ENCODE measurements at regions not wholly inside any gene's neighbourhood (a gene's known extent, or its start where the extent isn't known, plus 50 kb on each side); places are given as distances from the start of the nearest gene placed in this dataset.

DNA sequence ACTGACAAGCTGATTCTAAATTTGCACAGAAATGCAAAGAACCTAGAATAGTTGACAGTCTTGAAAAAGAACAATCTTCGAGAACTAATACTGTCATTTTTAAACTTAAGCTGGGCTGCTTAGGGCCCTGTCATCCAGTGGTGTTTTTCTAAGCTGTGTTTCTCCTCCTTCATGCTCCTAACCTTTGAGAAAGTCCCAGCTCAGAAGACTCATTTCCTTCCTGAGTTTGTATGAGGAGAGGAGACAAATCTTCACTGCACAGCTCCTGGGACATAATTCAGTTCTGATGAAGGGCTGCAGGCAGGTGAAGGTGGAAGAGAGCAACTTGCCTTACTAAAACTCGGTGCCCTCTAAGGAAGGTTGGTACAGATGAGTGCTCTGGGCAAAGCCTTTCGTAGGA, 109.5 kb upstream of the ANKRD55 start:
- DNase-seq = no peak

DNA sequence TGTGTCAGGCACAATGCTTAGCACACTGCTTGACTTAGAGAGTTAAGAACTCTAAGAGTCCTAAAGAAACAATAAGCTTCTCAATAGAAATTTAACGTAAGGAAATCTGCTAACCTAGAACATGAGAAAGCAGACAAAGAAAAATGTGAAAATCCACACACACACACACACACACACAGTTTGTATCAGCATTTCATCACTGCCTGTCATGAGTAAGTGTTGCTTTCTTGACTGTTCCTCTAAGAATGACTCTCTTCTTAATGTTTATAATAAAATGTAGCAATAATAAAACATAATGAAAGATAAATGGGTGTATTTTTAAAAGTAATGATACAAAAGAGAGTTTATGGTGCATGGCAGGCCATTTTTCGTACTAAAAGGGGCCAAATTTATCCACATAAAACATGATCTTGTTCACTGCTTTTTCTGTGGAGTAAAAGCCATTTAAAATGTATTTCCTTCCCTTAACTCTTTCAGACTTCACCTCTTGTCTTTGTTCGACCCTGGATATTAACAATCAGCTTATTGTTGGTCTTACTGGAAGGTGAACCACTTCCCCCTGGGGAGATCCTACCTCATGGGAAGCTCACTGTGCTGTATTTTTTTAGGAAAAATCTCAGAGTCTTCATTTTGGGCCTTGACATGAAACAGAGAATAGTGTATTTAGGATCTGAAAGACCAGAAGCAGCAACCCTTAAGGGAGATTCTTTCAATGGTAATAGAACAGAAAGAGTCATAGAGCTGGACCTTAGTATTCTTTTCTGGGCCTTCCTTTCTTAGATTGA, 107.3 kb upstream of the ANKRD55 start:
- no peak for DNase-seq

DNA sequence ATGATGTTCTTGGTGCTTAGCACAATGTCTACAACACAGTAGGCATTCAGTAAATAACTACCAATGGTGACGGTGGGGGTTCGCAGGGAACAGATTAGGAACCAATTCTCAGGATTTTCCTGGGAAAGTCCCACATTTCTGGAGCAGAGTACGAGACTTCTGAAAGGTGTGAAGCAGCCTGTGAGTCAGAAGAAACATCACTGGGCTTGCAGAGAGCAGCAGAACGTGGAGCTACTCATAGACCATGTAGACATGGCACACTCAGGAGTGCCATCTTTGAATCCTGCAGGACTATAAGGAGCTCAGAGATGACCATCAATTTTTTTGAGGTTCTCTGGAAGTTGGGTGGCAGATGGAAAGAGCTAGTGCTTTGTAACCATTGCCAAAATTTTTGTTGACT, 106.6 kb upstream of the ANKRD55 start:
- DNase-seq = no peak

DNA sequence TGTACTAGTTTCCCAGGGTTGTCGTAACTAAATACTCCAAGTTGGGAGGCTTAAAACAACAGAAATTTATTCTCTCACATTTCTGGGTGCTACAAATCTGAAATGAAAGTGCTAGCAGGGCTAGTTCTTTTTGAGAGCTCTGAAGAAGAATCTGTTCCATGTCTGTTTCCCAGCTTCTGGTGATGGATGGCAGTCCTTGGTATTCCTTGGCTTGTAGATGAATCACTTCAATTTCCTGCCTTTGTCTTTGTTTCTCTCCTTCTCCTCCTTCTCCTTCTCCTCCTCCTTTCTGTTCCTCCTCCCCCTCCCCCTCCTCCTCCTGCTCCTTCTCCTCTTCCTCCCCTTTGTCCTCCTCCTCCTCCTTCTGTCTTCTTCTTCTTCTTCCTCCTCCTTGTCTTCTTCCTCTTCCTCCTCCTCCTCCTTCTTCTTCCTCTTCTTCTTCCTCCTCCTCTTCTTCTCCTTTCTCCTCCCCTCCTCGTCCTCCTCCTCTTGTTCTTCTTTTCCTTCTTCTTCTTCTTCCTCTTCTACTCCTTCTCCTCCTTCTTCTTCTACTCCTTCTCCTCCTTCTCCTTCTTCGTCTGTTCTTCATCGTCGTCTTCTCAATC, 104.7 kb upstream of the ANKRD55 start:
- DNase-seq = no peak

DNA sequence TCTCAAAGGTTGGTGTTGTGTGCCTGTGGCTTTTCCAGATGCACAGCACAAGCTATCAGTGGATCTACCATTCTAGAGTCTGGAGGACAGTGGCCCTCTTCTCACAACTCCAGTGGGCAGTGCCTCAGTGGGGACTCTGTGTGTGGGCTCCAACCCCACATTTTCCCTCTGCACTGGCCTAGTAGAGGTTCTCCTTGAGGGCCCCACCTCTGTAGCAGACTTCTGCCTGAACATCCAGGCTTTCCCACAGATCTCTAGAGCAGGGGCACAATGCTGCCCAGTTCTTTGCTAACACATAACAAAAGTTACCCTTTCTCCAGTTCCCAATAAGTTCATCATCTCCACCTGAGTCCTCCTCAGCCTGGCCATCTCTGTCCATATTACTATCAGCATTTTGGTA, 102.1 kb upstream of the ANKRD55 start:
- DNase-seq = no peak

DNA sequence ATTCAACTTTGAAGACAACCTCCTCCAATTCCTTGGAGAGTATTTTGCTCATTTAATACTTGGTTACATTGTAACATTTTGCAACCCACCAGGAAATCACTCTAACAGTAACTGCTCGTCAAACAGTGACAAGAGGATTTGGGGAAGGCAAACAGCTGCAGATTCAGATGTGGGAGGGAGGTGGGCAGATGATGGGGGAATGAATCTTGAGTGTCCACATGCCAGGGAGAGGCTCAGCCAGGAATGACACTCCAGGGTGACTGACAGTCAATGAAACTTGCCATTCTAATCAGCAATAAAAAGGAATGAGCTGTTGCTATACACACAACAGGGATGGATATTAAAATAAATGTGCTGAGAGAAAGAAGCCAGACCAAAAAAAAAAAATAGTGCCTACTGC, 97.7 kb upstream of the ANKRD55 start:
- peak; percentile 31 to 66 for DNase-seq

DNA sequence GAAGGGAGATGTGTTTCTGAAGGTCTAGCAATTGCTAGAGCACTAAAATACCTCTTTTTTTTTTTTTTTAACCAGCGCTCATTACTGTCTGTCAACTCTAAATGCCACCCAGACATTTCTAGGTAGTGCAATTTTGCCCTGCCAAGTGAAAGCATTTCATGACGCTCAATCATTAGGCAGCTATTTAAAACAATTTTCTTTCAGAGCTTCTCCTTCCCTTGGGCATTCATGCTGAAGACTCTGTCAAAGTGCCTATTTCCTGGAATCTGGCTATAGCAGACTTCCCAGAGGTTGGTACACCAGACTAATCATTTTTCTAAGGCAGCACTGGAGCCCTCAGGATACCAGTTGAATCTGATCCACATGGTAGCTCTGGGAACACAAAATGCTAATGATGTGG, 97.0 kb upstream of the ANKRD55 start:
- DNase-seq = no peak

DNA sequence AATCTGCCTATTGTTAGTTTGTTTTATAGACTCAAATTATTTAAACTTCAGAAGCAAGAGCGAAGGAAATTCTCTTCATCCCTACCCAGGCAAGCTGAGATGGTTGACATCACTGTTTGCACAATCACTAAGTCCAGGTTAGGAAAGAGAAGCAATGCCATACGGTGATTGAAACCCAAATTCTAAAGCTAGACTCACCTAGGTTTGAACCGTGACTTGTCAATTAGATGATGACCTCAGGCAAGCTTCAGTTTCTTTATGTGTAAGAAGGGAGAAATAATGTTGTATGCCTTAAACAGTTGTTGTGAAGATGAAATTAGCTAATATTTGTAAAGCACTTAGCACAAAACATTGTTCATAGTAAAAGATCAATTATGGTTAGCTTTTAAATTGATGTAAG, 96.5 kb upstream of the ANKRD55 start:
- no peak for DNase-seq

DNA sequence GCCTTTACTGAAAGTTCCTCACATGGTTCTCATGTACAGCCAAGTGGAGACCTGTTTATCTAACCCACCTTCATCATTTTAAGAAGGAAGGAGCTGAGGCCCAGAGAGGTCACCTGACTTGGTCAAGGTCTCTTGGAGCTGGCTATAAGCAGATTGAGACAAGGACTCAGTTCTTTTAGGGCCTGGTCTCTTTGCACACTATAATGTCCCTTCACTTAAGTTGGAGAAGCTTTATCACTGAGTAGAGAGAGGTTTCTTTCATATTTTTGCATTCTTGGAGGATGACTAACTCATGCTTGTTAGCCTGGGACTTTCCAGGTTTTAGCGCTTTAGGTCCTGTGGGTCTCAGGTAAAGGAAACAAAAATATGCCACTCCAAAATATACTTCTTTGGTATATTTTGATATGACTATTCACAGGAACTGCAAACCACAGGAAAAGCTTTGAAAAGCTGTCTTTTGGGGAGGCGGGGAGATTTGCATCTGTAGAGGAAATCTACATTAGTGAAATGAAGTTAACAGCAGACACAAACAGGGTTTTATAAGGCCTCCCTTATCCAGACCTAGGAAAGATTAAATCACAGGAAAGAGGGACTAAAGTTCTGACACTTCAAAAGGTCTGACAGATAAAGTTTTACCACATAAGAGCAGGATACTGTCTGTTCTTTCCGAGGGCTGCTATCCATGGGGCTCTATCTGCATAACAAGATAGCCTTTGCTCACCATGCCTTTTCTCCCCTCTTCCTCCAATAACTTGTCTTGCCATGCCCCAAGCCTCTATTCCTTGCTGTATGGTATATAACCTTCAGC, 95.8 kb upstream of the ANKRD55 start:
- DNase-seq = no peak

DNA sequence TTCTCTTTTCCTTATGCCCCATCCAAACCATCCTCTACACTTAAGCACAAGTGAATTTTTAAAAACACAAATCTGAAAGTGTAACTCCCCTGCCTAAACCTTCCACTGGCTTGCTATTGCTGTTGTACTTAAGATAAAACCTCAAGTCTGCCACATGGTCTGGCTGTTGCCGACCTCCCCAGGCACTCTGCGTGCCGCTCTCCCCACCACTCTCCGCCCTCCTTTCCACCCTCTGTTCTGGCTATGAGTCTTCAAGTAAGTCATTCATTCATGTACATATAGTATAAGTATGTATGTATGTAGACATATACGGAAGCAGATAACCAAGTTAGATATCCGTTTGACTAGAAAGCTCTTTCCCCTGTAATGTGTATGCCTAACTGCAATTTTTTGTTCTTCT, 94.7 kb upstream of the ANKRD55 start:
- no peak for DNase-seq

DNA sequence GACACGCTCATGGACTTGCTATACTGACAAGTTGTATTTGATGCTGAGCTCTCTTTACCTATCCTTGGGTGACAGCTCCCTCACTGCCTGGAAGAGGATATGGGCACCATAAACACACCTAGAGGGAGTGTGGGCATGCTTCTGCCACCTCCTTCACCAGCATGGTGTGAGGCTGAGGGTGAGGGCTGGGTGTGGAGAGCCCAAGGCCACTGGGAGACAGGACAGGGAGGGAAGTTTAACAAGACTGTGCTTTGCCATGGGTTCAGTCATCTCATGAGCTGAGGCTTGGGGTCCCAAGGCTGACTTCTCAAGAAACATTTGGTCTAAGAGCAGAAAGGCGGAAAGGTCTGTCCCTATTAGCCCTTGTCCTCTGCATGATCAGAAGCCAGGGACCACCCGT, 93.6 kb upstream of the ANKRD55 start:
- DNase-seq = no peak

DNA sequence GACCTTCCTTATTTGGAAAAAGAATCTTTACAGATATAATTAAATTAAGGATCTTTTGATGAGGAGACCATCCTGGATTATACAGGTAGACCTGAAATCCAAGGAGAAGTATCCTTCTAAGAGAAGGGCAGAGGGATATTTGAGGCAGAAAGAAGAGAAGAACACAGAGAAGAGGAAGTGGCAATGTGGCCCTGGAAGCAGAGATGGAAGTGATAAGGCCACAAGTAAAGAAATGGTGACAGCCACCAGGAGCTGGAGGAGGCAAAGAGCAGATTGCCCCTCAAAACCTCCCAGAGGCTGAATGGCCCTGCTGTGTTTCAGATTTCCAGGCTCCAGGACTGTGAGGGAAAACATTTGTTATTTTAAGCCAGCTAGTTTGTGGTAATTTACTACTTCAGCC, 93.0 kb upstream of the ANKRD55 start:
- DNase-seq = no peak

DNA sequence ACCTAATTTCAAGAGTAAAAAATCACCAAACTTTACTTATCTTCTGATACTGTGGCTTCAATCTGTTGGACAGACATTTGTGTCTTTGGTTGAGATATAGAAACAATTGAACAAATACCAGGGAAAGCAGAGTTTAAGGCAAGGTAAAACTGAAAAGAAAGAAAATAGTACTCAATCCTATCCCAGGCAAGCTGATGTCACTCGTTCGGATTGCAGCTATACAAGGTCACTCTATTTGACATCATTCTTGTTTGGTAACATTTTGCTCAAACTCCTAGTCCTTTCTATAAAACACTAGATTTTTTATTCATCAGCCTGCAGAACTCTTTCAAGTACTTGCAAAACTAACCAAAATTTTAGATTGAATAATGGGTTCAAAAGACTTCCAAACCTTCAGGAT, 91.9 kb upstream of the ANKRD55 start:
- no peak for DNase-seq

DNA sequence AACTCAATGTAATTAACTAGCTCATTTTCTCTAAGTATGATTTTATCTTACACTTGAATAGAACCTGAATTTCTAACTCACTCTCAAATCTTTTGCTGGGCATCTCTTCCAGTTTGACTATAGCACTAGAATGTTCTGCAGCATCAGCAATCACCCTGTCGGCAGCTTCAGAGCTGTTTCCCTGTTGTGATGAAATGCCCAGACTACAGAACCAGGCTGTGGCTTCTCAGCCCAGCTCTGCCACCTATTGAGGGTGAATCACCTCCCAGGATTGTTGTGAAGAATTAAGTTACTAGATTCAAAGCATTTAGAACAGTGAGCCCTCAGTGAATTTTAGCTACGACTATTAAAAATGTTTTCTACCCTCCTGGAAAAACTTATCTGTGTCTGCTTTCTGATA, 90.4 kb upstream of the ANKRD55 start:
- peak; percentile 3 to 32 for DNase-seq

DNA sequence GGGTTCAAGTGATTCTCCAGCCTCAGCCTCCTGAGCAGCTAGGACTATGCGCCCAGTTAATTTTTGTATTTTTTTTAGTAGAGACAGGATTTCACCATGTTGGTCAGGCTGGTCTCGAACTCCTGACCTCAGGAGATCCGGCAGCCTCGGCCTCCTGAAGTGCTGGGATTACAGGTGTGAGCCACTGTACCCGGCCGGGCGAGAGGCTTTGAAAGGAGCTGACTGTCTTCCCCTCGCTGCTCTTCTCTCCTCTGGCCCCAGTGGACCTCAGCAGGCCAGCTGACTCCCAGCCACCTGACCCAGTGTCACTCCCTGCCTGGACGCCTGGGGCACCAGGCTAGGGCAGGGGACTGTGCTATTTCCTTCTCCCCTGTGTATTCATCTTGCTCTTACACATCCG, 89.5 kb upstream of the ANKRD55 start:
- DNase-seq = no peak

DNA sequence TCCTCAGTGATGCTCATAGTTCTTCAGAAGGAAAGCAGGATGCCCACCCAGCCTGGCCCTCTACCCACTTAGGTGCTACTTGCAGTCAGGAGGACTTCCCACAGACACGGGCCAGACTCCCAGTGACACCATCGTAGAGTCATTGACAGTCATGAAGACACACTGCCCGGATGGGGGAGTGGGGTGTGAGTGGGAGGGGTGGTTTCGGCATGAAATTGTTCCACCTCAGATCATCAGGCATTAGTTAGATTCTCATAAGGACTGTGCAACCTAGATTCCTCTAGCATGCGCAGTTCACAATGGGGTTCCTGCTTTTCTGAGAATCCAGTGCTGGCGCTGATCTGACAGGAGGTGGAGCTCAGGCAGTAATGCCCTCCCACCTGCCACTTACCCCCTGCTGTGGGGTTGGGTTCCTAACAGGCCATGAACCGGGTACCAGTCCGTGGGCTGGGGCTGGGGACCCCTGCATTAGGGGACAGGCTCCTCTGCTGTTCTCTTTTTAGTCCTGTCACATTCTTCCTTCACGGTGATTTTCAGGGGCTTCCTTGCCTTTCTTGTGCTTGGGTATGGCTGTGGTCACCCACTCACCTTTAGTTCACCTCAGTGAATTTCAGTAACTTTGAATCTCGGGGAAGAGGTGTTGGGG, 88.2 kb upstream of the ANKRD55 start:
- DNase-seq = peak; percentile 6 to 40

DNA sequence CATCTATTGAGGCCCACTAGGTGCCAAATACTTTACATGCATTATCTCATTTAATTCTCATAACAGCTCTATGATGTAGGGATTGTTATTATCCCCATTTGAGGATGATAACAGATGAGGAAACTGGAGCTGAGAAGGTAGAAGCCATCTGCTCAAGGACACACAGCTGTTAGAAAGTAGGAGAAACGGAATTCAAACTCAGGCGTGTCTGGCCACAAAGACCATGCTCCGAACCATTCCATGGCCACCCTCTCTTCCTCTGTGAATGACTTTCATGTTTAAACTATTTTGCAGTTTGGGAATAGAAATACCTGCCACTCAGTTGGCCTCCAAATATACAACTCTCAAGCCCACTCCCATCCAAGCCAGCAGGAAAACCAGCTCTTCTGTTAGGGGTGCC, 87.6 kb upstream of the ANKRD55 start:
- DNase-seq = no peak

DNA sequence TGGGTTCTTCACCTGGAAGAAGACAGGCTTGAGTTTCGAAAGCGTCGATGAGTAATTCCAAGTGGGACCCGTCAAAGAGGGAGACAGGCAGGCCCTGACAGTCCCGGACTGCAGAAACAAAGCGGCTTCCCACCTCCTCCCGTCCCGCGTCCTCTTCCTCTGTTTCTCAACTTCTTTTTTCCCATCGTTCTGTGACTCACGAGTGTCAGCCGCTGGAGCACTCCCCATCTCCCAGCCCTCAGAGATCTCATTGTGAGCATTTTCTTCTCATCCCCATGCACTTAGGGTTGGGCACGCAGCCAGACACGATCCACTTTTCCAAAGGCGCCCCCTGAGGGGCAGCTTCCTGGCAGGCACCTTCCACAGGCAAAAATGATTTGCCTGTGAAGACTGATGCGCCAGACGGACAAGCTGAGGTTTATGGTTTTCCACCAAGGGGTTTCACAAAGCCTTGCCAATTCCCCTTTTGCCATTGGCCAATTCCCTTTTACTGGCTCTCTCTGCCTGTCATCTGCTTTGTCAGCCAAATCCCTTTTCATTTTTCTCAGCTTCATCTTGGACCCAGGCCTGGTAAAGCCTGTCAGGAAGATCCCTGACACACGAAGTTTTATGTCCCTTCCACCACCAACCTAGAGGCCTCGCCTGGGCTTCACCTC, 86.5 kb upstream of the ANKRD55 start:
- DNase-seq = peak; percentile 42 to 43

DNA sequence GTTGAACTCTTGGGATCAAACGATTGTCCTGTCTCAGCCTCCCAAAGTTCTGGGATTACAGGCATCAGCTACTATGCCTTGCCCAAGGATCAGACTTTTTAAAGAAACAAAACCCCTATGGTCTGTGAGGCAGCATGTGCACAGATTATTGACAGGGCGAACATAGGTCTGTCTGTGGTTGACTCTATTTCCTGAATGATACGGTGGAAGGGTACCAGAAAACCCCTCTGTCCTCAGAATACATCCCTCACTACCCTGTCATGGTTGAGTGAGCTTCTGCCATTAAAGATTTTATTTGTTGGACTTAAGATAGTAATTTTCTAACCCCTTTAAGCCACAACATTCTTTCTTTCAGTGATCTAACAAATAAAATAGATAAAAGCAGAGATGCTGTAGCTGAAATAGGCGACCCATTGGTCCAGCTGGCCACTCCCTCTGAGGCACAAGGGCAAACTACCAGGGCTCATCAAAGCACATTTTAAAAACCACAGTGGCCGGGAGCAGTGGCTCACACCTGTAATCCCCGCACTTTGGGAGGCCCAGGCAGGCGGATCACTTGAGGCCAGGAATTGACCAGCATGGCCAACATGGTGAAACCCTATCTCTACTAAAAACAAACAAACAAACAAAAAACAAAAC, 84.9 kb upstream of the ANKRD55 start:
- no peak for DNase-seq

DNA sequence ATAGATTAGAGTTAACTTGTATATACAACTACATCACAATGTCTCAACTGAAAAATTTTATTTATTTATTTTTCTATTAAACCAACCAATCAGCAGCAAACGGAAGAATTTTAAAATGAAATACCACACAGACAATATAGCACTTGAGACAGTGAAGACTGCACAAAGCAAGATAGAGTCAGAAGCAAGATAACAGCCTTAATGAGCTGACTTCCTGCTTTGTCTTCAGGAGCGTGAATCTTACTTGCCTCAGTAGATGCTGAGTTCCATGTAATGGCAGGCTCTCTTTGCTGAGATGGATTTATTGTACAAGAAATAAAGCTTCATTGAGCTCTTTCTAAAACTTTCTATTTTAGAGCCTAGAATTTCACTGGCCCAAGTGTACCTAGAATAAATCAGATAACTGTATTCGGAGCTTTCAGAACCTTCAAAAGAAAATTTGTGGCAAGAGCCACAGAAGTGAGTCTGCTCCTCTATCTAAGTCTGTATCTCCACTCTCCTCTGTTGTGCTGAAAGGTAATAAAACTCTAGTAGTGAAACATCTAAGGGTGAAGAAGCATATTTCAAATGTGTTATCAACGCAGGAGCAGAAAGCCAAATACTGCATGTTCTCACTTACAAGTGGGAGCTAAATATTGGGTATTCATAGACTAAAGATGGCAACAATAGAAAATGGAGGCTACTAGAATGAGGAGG, 83.3 kb upstream of the ANKRD55 start:
- DNase-seq = no peak

DNA sequence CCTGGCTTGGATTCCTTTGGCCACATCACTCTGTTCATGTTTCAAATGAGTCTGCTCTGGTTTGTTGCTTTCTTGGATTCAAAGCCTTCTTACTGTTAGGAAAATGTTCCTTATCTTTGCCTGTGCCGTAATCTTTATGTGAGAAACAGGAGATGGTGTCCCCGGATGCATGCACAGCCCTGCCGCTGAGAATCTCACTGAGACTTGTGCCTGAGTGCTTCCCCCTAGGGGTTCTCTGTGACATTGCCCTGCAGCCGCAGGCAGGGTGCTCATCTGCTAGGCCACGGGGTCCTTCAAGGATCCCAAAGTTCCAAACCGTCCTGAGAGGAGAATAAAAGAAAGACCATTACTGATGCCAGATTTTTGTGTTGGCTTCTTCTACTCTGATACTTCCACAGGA, 81.4 kb upstream of the ANKRD55 start:
- peak in 1 of 2 donors; percentile 36 for DNase-seq

DNA sequence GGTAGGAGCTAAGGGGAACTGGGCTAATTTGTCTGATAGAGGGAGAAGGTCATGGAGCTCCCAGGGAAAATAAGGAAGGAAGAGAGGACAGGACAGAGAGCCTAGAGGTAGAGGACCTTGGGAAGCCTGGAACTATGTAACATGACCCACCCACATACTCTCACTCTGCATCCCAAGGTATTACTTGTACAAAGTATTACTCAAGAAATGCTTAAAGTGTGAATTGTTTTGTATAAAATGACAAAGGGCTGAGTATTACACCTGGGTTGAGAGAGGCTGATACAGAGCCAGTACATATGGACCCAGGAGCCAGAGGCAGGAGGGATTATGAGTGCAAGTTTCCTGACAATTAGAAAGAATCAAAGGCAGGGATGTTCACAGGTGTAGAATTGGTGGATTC, 80.5 kb upstream of the ANKRD55 start:
- DNase-seq = no peak

Measured in inflammatory macrophage (primary cell).